ENCODE measurements at regions not wholly inside any gene's neighbourhood (a gene's known extent, or its start where the extent isn't known, plus 50 kb on each side); places are given as distances from the start of the nearest gene placed in this dataset.
A peak's percentile ranks its signal among the peaks of the same experiment; 100 is the strongest.

DNA sequence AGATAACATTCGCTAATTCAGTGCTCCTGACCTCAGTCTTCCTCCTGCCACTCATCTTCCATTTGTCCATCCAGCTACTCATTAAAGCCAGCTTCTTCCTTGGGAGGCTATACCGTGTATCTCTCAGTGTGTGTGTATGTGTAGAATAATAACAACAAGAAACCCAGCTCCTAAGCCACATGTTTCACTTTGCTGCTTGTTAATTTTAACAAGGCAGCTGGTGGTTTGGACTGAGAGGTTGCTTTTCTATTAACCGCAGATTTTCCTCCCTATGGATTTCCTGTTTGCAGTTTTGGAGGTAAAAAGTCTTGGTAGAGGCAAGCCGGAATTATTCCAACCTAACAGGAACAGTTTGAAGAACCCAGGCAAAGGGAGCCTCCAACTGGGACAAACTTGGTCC, 165.0 kb downstream of the ADAMTS15 start:
- no peak for ATAC-seq
- TF ChIP-seq, protein P1, sequence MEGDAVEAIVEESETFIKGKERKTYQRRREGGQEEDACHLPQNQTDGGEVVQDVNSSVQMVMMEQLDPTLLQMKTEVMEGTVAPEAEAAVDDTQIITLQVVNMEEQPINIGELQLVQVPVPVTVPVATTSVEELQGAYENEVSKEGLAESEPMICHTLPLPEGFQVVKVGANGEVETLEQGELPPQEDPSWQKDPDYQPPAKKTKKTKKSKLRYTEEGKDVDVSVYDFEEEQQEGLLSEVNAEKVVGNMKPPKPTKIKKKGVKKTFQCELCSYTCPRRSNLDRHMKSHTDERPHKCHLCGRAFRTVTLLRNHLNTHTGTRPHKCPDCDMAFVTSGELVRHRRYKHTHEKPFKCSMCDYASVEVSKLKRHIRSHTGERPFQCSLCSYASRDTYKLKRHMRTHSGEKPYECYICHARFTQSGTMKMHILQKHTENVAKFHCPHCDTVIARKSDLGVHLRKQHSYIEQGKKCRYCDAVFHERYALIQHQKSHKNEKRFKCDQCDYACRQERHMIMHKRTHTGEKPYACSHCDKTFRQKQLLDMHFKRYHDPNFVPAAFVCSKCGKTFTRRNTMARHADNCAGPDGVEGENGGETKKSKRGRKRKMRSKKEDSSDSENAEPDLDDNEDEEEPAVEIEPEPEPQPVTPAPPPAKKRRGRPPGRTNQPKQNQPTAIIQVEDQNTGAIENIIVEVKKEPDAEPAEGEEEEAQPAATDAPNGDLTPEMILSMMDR (IDR thresholded peaks at IDR 0.05): no peak

DNA sequence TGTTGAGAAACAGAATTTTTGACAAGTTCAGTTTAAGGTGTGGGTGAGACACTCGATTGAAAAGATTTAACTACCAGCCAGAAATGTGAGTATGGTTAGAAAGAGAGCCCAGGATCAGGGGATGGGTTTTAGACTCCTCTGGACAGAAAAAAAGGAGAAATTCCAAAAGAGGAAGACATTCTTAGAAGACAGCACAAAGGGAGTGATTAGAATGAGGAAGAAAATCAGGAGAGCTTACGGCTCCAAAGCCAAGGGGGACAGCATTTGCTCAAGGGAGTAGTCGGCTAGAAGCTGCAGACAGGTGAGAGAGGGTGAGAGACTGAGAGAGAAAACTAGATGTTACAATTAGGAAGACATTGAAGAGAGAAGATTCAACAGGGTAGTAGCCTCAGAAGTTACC, 166.1 kb downstream of the ADAMTS15 start:
- peaks cover 0 to 11% (median 0%) of the 10 kb centered on the region in 11 donors for H3K9me3 ChIP-seq
- TF ChIP-seq, protein P1 (IDR thresholded peaks at IDR 0.05): no peak
- 88 to 89% methylated on average over 3 of the region's 3 CpGs for WGBS, 2 donors
- intact Hi-C loops (cut with DNase I): no loop called here
- no peaks in the 10 kb centered on the region for H3K27me3 ChIP-seq
- H3K4me3 ChIP-seq: no peak overlapping the region
- H3K27ac ChIP-seq: no peak overlapping the region
- H3K36me3 ChIP-seq: no peaks in the 10 kb centered on the region
- peaks cover 0 to 39% (median 31%) of the 10 kb centered on the region in 9 donors for H3K4me1 ChIP-seq
- DNase-seq: no peak
- ATAC-seq: no peak

More for the DNA sequence above, 165.0 kb downstream of the ADAMTS15 start:
- peaks cover 0 to 49% (median 37%) of the 10 kb centered on the region in 9 donors for H3K4me1 ChIP-seq
- no peaks in the 10 kb centered on the region for H3K36me3 ChIP-seq
- H3K27me3 ChIP-seq: no peaks in the 10 kb centered on the region
- intact Hi-C loops (cut with DNase I): no loop called here
- no peak overlapping the region for H3K27ac ChIP-seq
- WGBS, 2 donors: 88 to 91% methylated on average over 4 of the region's 4 CpGs
- no peak overlapping the region for H3K4me3 ChIP-seq
- no peak for DNase-seq
- peaks cover 0 to 6% (median 0%) of the 10 kb centered on the region in 11 donors for H3K9me3 ChIP-seq

DNA sequence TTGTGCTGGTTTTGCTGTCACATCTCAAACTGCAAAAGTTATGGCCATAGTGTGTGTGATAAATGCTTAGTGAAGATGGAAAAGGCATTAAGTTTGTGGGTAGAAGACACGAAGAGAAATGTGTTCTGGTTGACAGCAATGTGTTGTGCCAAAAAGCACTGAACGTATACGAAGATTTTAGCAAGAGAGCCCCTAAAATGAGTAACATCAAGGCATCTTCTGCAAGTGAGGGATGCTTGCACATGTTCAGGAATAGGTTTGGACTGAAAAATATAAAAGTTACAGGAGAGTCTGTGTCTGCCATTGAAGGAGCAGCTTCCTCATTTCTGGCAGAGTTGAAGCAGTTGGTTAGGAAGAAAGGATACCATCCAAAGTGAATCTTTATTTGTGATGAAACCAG, 167.1 kb downstream of the ADAMTS15 start:
- Histone ChIP-seq H3K27ac (no peak overlapping the region), H3K9me3 (peaks cover 0 to 17% (median 0%) of the 10 kb centered on the region in 11 donors), H3K4me3 (no peak overlapping the region), H3K4me1 (peaks cover 0 to 29% (median 21%) of the 10 kb centered on the region in 9 donors), H3K36me3 (no peaks in the 10 kb centered on the region), H3K27me3 (no peaks in the 10 kb centered on the region)
- TF ChIP-seq, protein P1 (IDR thresholded peaks at IDR 0.05): no peak
- DNase-seq (no peak), ATAC-seq (no peak)
- WGBS, 2 donors: 84 to 85% methylated on average over 3 of the region's 3 CpGs
- intact Hi-C loops (cut with DNase I): no loop called here

DNA sequence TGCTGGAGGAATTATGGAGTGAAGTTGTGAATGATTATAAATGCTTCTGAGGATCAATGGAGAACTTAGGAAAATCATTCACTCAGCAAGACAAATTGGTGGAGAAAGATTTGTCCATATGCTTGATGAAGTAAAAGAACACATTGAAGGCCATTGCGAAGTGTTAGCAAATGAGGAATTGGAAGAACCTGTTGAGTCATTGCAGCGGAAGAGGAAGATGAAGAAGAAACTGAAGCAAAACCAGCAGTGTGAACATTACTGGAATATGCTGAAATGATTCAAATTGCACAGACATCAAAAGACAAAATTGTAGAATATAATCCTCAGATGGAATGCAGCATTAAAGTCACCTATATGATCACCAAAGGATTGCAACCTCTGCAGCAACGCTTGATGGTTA, 168.1 kb downstream of the ADAMTS15 start:
- Histone ChIP-seq H3K9me3 (peaks cover 0 to 17% (median 0%) of the 10 kb centered on the region in 11 donors), H3K36me3 (no peaks in the 10 kb centered on the region), H3K27me3 (no peaks in the 10 kb centered on the region), H3K4me1 (peaks cover 0 to 21% (median 11%) of the 10 kb centered on the region in 9 donors), H3K27ac (peak overlapping the region in 1 of 10 donors; percentile 4), H3K4me3 (no peak overlapping the region)
- intact Hi-C loops (cut with DNase I): no loop called here
- WGBS, 2 donors: 92 to 99% methylated on average over 3 of the region's 3 CpGs
- no peak for ATAC-seq
- TF ChIP-seq, protein P1 (IDR thresholded peaks at IDR 0.05): no peak
- no peak for DNase-seq

Data from heart right ventricle (tissue), 16 donors.